Left lung (tissue), 4 donors: ENCODE measurements at regions not wholly inside any gene's neighbourhood (a gene's known extent, or its start where the extent isn't known, plus 50 kb on each side); places are given as distances from the start of the nearest gene placed in this dataset.

ENCODE experiments used
- ATAC-seq: fragments of 200-7000 bp; cut with Tn5 transposase; one replicate; pipeline ENCODE4 v1.9.1; 2020; ENCODE audit warnings: moderate library complexity
- DNase-seq, 4 donors: peaks; one replicate each; pipeline ENCODE4 v3.0.0-alpha.2; 2013 to 2020
- H3K27ac ChIP-seq, 2 donors: fragments of 200-600 bp; sonication (generic) in 1 of 2; one replicate each; pipeline versions ENCODE4 v1.5.0 to v1.8.0; 2020 to 2021
- H3K27me3 ChIP-seq, 2 donors: fragments of 200-600 bp; sonication (generic) in 1 of 2; one replicate each; pipeline versions ENCODE4 v1.5.0 to v1.8.0; 2020 to 2021
- H3K36me3 ChIP-seq, 2 donors: fragments of 200-600 bp; sonication (generic) in 1 of 2; one replicate each; pipeline versions ENCODE4 v1.5.0 to v1.8.0; 2020 to 2021
- H3K4me1 ChIP-seq, 2 donors: fragments of 200-600 bp; one replicate each; pipeline ENCODE4 v1.8.0; 2021
- H3K4me3 ChIP-seq, 2 donors: fragments of 200-600 bp; sonication (generic) in 1 of 2; one replicate each; pipeline versions ENCODE4 v1.5.0 to v1.8.0; 2020 to 2021; ENCODE audit warnings: mild to moderate bottlenecking in 1 of 2
- H3K9me3 ChIP-seq, 2 donors: fragments of 200-600 bp; sonication (generic) in 1 of 2; one replicate each; pipeline versions ENCODE4 v1.5.0 to v1.8.0; 2020 to 2021
- CTCF ChIP-seq, 2 donors: fragments of 200-600 bp; sonication (generic) in 1 of 2; IDR thresholded peaks; one replicate each; pipeline versions ENCODE4 v1.5.0 to v1.8.0; 2021; ENCODE audit warnings: antibody characterized with exemption in 2 of 2
- intact Hi-C, 2 donors: fragments of 100-400 bp; cut with DNase I; formaldehyde crosslinking; loops; one replicate each; pipeline versions ENCODE4 v1.11.2 to v1.14.2; 2022
- donor health status: DM: no; HTN: yes; CAD: no.
- donor health status: DM: no; HTN: no; CAD: no.

DNA sequence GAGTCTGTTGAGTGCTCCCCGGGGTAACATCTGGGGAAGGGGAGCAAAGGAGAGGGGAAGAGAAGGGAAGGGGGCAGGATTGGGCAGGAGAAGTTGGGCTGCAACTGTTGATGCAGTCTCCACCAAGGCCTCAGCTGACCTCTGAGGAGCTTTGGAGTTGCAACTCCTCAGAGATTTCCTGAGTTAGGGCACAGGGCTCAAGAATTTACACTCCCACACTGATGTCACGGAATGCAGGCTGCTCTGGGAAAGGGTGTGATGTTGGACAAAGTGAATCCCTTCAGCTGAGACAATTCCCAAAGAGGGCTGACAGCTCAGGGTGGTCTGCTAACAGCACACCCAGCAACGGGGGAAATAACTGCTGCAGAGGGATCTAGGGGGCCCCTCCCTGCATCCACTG is 295.6 kb downstream of the PCNX1 start:
- Histone ChIP-seq H3K36me3 (no peaks in the 10 kb centered on the region), H3K9me3 (no peaks in the 10 kb centered on the region), H3K4me1 (no peaks in the 10 kb centered on the region), H3K4me3 (no peak overlapping the region), H3K27ac (no peak overlapping the region), H3K27me3 (no peaks in the 10 kb centered on the region)
- intact Hi-C loops = no loop called here
- no peak for TF ChIP-seq CTCF (IDR thresholded peaks at IDR 0.05)
- DNase-seq = no peak
- ATAC-seq = no peak

GRCh38 chr14:71203306-71203705 is 296.0 kb downstream of the PCNX1 start:
- no peak for ATAC-seq
- DNase-seq = no peak
- H3K27ac ChIP-seq = no peak overlapping the region
- intact Hi-C loops = no loop called here
- H3K36me3 ChIP-seq = no peaks in the 10 kb centered on the region
- H3K27me3 ChIP-seq = no peaks in the 10 kb centered on the region
- H3K4me1 ChIP-seq = no peaks in the 10 kb centered on the region
- H3K4me3 ChIP-seq = no peak overlapping the region
- no peak for TF ChIP-seq CTCF (IDR thresholded peaks at IDR 0.05)
- H3K9me3 ChIP-seq = no peaks in the 10 kb centered on the region

DNA sequence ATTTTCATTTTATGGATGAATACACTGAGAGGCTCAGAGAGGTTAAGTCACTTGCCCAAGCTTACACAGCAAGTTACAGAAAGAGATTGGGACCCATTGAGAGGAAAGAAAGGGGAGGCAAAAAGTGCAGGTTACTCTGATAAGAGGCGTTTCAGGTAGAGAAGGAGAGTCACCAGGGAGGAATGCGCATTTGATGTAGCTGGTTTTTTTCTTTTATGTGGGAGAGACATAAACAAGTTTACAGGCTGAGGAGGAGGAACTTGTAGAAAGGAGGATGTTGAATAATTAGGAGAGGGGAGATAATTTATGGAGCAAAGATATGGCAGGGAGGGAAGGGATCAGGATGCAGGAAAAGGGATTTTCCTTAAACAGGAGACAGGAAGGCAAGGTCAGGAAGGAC is 297.0 kb downstream of the PCNX1 start:
- intact Hi-C loops = no loop called here
- Histone ChIP-seq H3K27me3 (no peaks in the 10 kb centered on the region), H3K4me3 (no peak overlapping the region), H3K9me3 (no peaks in the 10 kb centered on the region), H3K4me1 (no peaks in the 10 kb centered on the region), H3K36me3 (no peaks in the 10 kb centered on the region), H3K27ac (no peak overlapping the region)
- DNase-seq = no peak
- no peak for TF ChIP-seq CTCF (IDR thresholded peaks at IDR 0.05)
- no peak for ATAC-seq

- H3K36me3 ChIP-seq = no peaks in the 10 kb centered on the region
- TF ChIP-seq CTCF (IDR thresholded peaks at IDR 0.05) = no peak
- intact Hi-C loops = no loop called here
Observed at GRCh38 chr14:71204768-71205167, 297.5 kb downstream of the PCNX1 start.

GRCh38 chr14:71206123-71206522 is 298.9 kb downstream of the PCNX1 start:
- ATAC-seq = no peak
- intact Hi-C loops = no loop called here
- TF ChIP-seq CTCF (IDR thresholded peaks at IDR 0.05) = no peak

More at GRCh38 chr14:71204768-71205167, 297.5 kb downstream of the PCNX1 start:
- no peak for DNase-seq
- Histone ChIP-seq H3K4me3 (no peak overlapping the region), H3K9me3 (no peaks in the 10 kb centered on the region), H3K4me1 (no peaks in the 10 kb centered on the region), H3K27me3 (no peaks in the 10 kb centered on the region), H3K27ac (no peak overlapping the region)
- no peak for ATAC-seq

More at GRCh38 chr14:71206123-71206522, 298.9 kb downstream of the PCNX1 start:
- Histone ChIP-seq H3K27me3 (no peaks in the 10 kb centered on the region), H3K4me3 (no peak overlapping the region), H3K36me3 (no peaks in the 10 kb centered on the region), H3K27ac (no peak overlapping the region), H3K4me1 (no peaks in the 10 kb centered on the region), H3K9me3 (no peaks in the 10 kb centered on the region)
- no peak for DNase-seq
